SK-N-SH treated with all-trans-retinoic acid at 6 μM for 48 hours (cell line): ENCODE measurements at regions not wholly inside any gene's neighbourhood (a gene's known extent, or its start where the extent isn't known, plus 50 kb on each side); places are given as distances from the start of the nearest gene placed in this dataset.

Experiments
- ATAC-seq: fragments of 200-7000 bp; cut with Tn5 transposase; 3 replicates; pipeline ENCODE4 v1.9.1; 2020; ENCODE audit warnings: mild to moderate bottlenecking, moderate library complexity
- ARNTL ChIP-seq: fragments of 450-650 bp; formaldehyde crosslinking; IDR thresholded peaks from 2 replicates; pipeline ENCODE4 v1.5.0; 2020; ENCODE audit warnings: low read depth, mild to moderate bottlenecking, moderate library complexity, borderline replicate concordance
- BACH2 ChIP-seq: fragments of 250-450 bp; sonication (Bioruptor Pico); IDR thresholded peaks from 2 replicates; pipeline ENCODE4 v1.9.0; 2021; ENCODE audit warnings: mild to moderate bottlenecking, borderline replicate concordance
- CREB5 ChIP-seq: fragments of 250-450 bp; sonication (Bioruptor Pico); IDR thresholded peaks from 2 replicates; pipeline ENCODE4 v1.5.1; 2020; ENCODE audit warnings: low read depth, mild to moderate bottlenecking, moderate library complexity
- CSDC2 ChIP-seq: fragments of 250-450 bp; sonication (Bioruptor Pico); IDR thresholded peaks from 2 replicates; pipeline ENCODE4 v1.5.0; 2020; ENCODE audit warnings: mild to moderate bottlenecking, moderate library complexity
- CSRNP3 ChIP-seq: fragments of 250-450 bp; sonication (Bioruptor Pico); IDR thresholded peaks from 2 replicates; pipeline ENCODE4 v1.5.1; 2021; ENCODE audit warnings: mild to moderate bottlenecking, moderate library complexity
- GLIS3 ChIP-seq: fragments of 250-450 bp; sonication (Bioruptor Pico); IDR thresholded peaks from 2 replicates; pipeline ENCODE4 v1.5.0; 2020; ENCODE audit warnings: mild to moderate bottlenecking, moderate library complexity
- OSR1 ChIP-seq: fragments of 250-450 bp; sonication (Bioruptor Pico); IDR thresholded peaks from 2 replicates; pipeline ENCODE4 v1.8.0; 2022; ENCODE audit warnings: moderate library complexity, mild to moderate bottlenecking, inconsistent platforms
- PPARA ChIP-seq: fragments of 250-450 bp; sonication (Bioruptor Pico); IDR thresholded peaks from 2 replicates; pipeline ENCODE4 v1.5.0; 2020; ENCODE audit warnings: mild to moderate bottlenecking, borderline replicate concordance
- RARB ChIP-seq: fragments of 250-450 bp; sonication (Bioruptor Pico); IDR thresholded peaks from 2 replicates; pipeline ENCODE4 v1.8.0; 2021; ENCODE audit warnings: mild to moderate bottlenecking, moderate library complexity
- TCF4 ChIP-seq: fragments of 250-450 bp; sonication (Bioruptor Pico); IDR thresholded peaks from 2 replicates; pipeline ENCODE4 v1.8.0; 2021; ENCODE audit warnings: mild to moderate bottlenecking, moderate library complexity, borderline replicate concordance
- TOX ChIP-seq: fragments of 250-450 bp; sonication (Bioruptor Pico); IDR thresholded peaks from 2 replicates; pipeline ENCODE4 v1.8.0; 2021; ENCODE audit warnings: mild to moderate bottlenecking, moderate library complexity, borderline replicate concordance
- TSHZ2 ChIP-seq: fragments of 250-450 bp; sonication (Bioruptor Pico); IDR thresholded peaks from 2 replicates; pipeline ENCODE4 v1.5.0; 2020; ENCODE audit warnings: mild to moderate bottlenecking, moderate library complexity
- ZC3H10 ChIP-seq: fragments of 250-450 bp; sonication (Bioruptor Pico); IDR thresholded peaks from 2 replicates; pipeline ENCODE4 v1.5.1; 2021; ENCODE audit warnings: mild to moderate bottlenecking, moderate library complexity
- ZFP30 ChIP-seq: fragments of 450-650 bp; formaldehyde crosslinking; IDR thresholded peaks from 2 replicates; pipeline ENCODE4 v1.5.0; 2022; ENCODE audit warnings: mild to moderate bottlenecking, moderate library complexity
- ZNF565 ChIP-seq: fragments of 450-650 bp; formaldehyde crosslinking; conservative IDR thresholded peaks from 2 replicates; pipeline ENCODE4 v1.5.0; 2020; ENCODE audit warnings: low read depth, mild to moderate bottlenecking, moderate library complexity
- ZNF70 ChIP-seq: fragments of 450-650 bp; formaldehyde crosslinking; IDR thresholded peaks from 2 replicates; pipeline ENCODE4 v1.5.0; 2020; ENCODE audit warnings: mild to moderate bottlenecking, moderate library complexity
- ZNF8 ChIP-seq: fragments of 450-650 bp; formaldehyde crosslinking; IDR thresholded peaks from 2 replicates; pipeline ENCODE4 v1.5.0; 2020; ENCODE audit warnings: mild to moderate bottlenecking, moderate library complexity
- TF ChIP-seq, protein P1 (sequence below): fragments of 250-450 bp; sonication (Bioruptor Pico); IDR thresholded peaks from 2 replicates; pipeline ENCODE4 v1.8.0; 2020; ENCODE audit warnings: mild to moderate bottlenecking, moderate library complexity, borderline replicate concordance

- TF ChIP-seq TOX (CRISPR knock-in tag) = no peak
- TF ChIP-seq CREB5 = no peak
- TF ChIP-seq BACH2 (CRISPR knock-in tag) = no peak
- TF ChIP-seq ARNTL (CRISPR knock-in tag) = no peak
- TF ChIP-seq, protein P1, sequence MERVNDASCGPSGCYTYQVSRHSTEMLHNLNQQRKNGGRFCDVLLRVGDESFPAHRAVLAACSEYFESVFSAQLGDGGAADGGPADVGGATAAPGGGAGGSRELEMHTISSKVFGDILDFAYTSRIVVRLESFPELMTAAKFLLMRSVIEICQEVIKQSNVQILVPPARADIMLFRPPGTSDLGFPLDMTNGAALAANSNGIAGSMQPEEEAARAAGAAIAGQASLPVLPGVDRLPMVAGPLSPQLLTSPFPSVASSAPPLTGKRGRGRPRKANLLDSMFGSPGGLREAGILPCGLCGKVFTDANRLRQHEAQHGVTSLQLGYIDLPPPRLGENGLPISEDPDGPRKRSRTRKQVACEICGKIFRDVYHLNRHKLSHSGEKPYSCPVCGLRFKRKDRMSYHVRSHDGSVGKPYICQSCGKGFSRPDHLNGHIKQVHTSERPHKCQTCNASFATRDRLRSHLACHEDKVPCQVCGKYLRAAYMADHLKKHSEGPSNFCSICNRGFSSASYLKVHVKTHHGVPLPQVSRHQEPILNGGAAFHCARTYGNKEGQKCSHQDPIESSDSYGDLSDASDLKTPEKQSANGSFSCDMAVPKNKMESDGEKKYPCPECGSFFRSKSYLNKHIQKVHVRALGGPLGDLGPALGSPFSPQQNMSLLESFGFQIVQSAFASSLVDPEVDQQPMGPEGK = no peak
- no peak for TF ChIP-seq TSHZ2
- no peak for TF ChIP-seq ZFP30 (CRISPR knock-in tag)
- no peak for ATAC-seq
These were observed 902.1 kb downstream of the LTN1 start for GRCh38 chr21:28090546-28090945.

- no peak for ATAC-seq
- TF ChIP-seq CREB5 = no peak
- no peak for TF ChIP-seq ARNTL (CRISPR knock-in tag)
- no peak for TF ChIP-seq ZNF565 (CRISPR knock-in tag)
- no peak for TF ChIP-seq TSHZ2
- no peak for TF ChIP-seq PPARA
- TF ChIP-seq, protein P1 = no peak
- TF ChIP-seq OSR1 (CRISPR knock-in tag) = no peak
- no peak for TF ChIP-seq RARB (CRISPR knock-in tag)
- TF ChIP-seq ZNF70 (CRISPR knock-in tag) = no peak
- no peak for TF ChIP-seq TCF4
- TF ChIP-seq GLIS3 (CRISPR knock-in tag) = no peak
- no peak for TF ChIP-seq TOX (CRISPR knock-in tag)
- TF ChIP-seq CSRNP3 (CRISPR knock-in tag) = no peak
- TF ChIP-seq CSDC2 = no peak
- TF ChIP-seq ZC3H10 (CRISPR knock-in tag) = no peak
- TF ChIP-seq ZNF8 = no peak
- TF ChIP-seq BACH2 (CRISPR knock-in tag) = no peak
These were observed 902.9 kb downstream of the LTN1 start for GRCh38 chr21:28089599-28090441.
